Fibroblast of peridontal ligament (primary cell): ENCODE measurements at regions not wholly inside any gene's neighbourhood (a gene's known extent, or its start where the extent isn't known, plus 50 kb on each side); places are given as distances from the start of the nearest gene placed in this dataset.
A peak's percentile ranks its signal among the peaks of the same experiment; 100 is the strongest.
"Not testable (repeated sequence)": the region's sequence is repeated elsewhere in the genome, so short reads cannot be mapped to it uniquely, and the experiment has no call there.

Experiments used
- DNase-seq: peaks from one replicate; pipeline ENCODE4 v3.0.0-alpha.2; 2010; ENCODE audit errors: extremely low read depth

DNA sequence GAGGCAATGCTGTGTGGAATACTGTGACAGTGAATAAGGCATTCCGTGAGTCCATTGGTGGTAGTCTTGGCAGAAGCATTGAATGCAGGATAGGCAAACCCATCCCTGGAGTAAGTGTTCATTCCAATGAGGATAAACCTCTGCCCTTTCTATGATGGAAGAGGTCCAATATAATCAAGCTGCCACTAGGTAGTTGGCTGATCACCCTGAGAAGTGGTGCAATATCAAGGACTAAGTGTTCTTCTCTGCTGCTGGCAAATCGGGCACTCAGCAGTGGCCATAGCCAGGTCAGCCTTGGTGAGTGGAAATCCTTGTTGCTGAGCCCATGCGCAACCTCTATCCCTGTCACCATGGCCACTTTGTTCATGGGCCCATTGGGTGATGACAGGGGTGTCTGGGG, 70.1 kb downstream of the FBXO4 start:
- DNase-seq = no peak

DNA sequence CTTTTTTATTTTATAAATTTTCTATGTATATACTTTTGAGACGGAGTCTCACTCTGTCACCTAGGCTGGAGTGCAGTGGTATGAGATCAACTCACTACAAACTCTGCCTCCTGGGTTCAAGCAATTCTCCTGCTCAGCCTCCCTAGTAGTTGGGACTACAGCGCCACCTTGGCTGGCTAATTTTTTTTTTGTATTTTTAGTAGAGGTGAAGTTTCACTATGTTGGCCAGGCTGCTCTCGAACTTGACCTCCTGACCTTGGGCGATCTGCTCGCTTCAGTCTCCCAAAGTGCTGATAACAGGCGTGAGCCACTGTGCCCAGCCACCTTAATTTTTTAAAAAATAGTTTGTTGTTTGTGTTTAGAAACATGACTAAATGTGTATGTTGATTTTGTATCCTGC, 76.6 kb downstream of the FBXO4 start:
- no peak for DNase-seq

DNA sequence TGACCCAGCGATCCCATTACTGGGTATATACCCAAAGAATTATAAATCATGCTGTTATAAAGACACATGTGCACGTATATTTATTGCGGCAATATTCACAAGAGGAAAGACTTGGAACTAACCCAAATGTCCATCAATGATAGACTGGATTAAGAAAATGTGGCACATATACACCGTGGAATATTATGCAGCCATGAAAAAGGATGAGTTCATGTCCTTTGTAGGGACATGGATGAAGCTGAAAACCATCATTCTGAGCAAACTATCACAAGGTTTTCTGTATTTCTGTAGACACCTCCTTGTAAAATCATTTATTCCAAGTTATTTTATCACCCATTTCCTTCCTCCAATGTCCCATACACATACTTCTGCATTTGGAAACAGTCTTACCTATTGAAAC, 78.8 kb downstream of the FBXO4 start:
- DNase-seq = not testable (repeated sequence)

DNA sequence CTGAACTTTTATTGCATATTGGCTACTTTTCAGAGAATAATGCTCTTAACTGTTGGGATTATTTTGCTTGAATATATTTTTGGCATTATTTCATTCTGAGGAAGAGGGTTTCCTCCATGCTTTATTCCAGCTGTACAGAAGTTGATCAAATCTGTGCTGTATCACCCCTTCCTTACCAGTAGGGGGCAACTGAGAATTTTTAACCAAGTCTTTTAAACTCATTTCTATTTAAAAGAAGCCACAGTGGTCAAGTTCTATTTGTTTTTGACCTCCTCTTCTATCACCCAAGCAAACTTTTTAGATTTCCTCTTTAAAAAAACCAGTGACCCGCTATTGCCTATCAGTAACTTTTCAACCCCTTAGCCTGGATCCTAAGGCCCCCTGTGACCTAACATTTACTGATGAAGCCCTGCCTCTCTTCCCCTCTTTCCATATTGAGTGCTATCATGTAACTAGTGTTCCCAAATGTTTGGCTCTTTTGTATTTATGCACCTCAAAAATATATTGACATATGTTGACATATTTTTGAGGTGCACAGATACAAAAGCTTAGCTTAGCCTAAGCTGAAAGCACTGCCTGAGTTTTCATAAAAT, 80.6 kb downstream of the FBXO4 start:
- DNase-seq = peak; percentile 44

DNA sequence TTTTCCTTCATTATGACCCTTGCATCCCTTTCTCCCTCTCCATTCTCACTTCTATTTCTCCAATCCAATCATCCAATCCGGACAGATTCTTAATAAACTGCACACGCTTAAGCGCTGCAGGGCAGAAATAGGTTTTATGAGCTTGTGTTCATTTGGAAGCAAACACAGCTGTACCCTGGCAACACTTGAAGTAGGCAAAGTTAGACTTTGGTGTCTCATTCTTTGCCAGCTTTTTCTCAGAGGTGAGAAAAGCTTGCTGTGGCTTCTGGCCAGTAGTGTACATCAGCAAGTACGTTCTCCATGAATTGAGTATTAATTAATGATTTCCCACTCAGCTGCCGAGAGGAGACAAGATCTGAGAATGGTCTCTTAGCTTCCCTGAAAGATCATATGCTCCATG, 88.5 kb downstream of the FBXO4 start:
- DNase-seq = no peak

DNA sequence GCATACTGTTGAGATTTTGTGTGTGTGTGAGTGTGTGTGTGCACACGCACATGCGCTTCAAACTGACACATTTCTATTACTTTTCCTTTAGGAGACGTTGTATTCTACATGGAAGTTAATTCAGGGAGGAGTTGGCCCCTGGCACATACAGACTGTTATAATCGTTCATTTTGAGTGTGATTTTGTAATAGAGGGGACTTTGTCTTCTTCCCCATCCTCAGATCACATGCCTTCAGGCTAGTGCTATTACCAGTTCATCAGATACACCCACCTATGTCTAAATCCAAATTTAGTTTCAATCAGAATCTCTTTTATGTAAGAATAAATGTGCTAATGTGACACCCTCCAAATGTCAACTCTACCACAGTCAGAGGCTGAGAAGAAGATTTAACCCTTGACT, 90.2 kb downstream of the FBXO4 start:
- DNase-seq = no peak

DNA sequence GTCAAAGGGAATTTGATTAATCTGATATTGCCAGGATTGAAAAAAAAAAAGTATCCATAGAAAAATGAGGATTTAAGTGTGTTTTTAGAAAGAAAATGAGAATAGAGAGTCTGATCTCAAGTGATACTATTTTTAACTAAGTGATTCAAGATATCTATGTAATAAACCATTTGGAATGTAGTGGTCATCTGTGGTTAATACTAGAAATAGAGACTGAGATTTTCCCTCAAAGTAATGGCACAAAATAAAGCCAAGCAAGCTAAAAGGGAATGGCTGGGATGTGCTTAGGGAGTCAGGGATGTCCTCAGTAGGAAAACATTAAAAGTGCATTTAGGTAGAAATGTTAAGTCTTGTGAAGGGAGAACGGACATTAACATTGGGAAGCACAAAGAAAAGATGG, 90.6 kb downstream of the FBXO4 start:
- DNase-seq = no peak

DNA sequence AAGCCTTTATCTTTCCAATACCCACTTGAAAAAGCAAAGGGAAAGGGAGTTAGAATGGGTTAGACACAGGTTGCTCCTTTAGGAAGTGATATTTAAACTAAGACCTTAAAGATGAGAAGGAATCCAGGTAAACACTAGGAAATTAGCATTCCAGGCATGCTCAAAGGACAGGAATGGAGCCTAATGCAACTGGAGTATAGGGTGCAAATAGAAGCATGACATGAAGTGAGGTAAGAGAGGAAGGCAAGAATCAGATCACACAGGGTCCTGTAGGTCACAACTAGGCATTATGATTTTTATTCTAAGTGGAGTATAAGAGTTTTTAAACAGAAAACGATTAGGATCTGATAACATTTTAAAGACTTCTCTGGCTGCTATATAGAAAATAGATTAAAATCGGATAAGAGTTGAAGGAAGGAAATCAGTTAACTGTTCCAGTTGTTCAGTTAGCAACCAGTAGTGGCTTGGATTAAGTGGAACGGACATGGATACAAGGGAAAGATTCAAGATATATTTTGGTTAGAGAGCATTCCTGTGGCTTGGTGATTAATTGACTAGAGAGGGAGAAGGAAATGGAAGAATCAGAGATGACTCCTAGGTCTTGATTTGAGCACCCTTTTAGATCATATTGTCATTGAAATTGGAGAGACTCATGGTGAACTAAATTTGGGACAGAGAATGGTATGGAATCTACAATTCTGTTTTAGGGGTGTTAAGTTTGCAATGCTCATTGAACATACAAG, 95.9 kb downstream of the FBXO4 start:
- no peak for DNase-seq

DNA sequence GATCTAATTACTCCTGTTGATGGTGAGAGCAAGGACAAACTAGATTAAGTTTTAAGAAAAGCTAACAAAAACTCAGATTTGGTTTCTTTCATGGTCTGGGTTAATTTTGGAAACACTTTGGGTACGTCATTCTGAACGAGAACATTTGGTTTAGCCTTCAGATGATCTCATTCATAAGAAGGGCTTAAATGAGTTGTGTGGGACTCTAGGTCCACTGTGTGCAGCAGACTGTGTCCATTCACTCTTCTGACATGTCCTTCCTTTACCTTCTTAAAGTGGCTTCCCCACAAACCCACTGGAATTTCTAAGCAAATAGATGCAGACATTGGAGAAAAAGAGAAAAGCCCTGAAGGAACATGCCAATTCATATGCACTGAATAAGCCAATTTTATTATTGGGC, 96.8 kb downstream of the FBXO4 start:
- no peak for DNase-seq

DNA sequence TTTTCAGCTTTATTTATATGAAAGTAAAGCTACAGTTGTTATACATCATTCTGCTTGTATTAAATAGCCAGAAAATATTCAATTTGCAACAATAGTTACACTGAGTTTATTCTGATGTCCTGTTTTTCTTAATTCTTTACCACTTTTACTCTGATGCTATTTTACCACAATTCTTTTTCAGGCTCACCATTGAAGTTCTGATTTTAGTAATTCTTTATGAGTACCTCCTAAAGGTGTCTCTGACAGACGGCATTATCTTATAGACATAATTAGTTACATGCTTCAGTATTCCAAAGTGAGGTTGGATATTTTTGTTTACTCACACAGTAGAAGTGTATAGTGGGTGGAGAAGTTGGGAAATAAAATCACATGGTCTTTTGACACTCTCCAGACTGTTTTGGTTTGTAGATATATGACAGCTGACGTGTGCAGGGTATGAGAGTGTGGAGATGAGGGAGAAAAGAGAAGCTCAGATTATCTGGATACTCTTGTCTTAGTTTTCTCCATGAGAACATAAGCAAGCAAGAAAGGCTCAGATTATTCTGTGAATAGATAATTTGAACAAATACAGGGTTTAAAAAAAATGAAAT, 97.4 kb downstream of the FBXO4 start:
- no peak for DNase-seq

DNA sequence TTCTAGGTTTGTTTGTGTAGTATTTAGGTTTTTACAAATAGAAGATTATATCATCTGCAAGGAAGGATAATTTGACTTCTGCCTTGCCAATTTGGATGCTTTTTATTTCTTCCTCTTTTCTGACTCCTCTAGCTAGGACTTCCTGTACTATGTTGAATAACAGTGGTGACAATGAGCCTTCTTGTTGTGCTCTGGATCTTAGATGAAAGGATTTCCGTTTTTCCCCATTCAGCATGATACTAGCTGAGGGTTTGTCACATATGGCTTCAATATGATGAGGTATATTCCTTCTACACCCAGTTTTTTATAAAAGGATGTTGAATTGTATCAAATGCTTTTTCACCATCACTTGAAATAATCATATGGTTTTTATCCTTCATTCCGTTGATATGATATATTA, 101.4 kb downstream of the FBXO4 start:
- no peak for DNase-seq

DNA sequence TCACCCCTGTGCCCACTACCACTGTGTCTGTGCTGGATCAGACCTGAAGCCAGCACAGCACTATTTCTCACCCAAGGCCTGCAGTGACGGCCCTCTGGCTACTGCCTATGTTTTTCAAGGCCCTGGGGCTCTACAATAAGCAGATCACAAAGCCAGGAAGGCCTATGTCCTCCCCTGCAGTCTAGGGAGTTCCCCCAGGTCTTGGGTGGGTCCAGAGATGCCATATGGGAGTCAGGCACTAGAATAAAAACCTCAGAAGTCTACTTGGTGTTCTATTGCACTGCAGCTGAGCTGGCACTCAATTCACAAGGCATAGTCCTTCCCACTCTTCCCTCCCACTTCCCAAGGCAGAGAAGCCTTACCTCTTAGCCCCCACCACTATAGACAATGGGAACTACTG, 107.1 kb downstream of the FBXO4 start:
- DNase-seq = no peak

DNA sequence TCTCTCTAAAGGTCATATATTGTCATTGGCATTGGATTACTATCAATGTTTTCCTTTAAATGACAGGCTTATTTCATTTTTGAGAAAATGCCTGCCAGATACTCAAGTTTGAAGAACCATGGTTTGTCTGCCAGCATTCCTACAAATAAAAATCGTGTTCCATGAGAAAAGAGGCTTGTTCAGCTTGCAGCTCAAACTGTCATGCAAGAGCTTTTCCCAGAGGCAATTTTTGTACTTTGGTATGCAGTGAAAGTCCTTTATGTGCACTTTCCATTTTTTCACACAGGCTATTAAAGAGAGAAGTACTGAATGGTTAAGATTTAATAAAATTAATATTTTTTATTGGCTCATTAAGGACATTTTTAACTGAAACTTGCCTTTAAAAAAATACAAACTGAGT, 110.4 kb downstream of the FBXO4 start:
- DNase-seq = no peak

DNA sequence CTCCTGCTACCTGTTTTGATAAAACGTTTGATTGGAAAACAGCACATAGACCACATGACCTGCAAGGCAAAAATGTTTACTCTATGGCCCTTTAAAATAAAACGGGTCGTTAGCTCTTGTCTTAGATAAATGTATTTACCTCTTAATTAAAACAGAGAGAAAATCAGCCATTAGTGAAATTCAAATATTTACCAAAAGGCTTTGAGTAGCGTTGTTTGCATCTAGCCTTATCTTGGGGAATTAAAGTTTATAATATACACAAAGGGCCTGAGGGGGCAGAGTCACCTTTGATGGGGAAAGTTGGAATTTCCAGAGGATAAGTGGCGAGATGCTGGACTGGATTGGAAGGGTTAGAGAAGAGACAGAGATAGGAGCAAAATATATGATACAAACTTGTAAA, 111.3 kb downstream of the FBXO4 start:
- DNase-seq = no peak

DNA sequence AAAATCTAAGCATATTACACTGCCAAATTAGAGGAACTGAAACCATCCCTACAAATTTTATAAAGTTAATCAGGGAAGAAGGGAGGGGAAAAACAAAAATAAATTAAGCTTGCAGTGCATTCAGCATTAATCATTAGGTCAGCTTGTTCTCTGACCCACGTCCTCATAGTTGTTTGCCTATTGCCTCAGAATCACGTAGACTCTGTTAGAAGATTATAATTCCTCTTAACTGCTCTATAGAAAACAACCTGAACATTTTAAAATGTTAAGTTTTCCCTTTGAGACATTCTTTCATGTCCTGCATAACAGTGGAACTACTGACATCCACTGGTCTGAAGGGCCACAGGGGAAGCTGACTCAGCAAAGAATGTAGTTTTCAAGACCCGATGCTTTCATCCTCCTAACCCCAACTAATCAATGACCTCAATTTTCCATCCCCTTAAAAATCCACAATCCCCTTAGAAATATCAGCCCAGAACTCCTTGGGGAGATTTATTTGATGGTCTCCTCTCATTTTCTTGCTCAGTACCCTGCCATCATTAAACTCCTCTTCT, 112.4 kb downstream of the FBXO4 start:
- no peak for DNase-seq

DNA sequence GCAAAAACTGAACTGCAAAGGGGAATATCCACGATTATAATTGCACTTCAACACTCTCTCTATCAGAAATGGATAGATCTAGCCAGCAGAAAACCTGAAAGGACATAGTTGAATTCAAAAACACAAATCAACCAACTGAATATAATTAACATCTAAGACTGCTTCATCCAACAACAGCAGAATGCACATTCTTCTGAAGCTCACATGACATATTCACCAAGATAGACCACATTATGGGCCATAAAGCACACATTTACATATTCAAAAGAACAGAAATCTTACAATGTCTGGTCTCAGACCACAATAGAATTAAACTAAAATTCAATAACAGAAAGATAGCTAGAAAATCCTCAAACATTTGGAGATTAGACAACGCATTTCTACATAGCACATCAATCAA, 118.3 kb downstream of the FBXO4 start:
- DNase-seq = no peak

DNA sequence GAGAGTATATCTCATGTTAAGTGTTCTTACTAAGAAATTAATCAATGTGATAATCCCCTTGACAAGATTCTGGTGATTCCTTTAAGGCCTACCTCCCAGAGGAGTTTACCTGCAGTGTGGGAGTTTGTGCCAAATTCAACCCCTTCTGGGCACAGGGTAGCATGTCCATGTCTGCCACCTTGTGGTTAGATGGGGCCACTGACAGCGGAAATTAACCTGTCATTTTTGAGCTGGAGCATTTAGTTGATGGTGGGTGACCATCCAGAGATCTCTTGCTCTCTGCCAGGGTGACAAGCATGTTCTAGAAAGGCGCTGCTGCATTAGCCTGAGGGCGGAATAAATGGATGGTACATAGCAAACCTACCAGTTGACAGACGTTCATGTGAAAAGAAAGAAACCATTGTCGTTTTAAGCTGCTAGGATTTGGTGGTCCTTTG, 132.2 kb downstream of the FBXO4 start:
- DNase-seq = peak; percentile 33

DNA sequence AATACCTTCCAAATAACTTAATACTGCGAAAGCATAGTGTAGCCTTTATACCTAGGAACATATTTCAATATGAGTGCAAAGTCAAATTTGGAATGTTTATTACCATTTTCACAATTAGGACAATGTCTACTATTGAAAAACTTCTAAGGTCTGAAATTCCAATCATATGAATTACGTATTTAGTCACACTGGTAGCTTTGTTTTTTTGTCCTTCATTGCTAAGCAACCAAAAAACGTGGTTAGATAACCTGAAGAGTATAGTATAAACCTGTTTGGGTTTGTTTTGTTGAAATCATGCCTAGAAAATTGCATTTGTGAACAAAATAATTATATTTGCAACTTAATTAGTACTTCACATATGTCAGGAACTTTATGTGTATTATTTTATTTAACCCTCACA, 134.2 kb downstream of the FBXO4 start:
- no peak for DNase-seq

DNA sequence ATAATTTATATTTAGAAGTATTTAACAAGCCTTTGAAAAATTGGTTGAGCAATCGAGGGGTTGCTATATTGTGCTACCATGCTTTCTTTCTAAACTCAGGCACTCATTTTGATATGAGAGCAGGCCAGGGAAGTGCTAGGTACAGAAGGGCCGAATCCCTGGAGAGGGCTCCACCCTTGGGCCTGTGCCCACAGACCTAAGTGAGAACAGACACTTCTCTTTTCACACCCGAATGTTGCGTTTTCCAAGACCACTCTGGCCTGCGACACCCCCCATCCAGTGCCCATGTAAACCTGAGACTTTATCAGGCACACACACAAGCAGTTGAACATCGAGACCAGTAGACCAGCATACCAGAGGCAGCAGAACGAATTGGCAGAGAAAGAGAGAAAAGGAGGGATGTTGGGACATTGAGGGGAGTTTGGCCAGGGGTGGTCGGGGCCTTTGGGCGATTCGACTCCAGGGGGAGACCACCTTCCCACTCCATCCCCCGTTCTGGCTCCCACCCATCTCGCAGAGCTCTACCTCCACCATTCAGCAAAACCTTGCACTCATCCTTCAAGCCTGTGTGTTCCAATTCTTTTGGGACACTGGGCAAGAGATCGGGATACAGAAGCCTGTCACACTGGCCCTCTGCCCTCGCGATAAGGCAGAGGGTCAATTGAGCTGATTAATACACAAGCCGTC, 134.8 kb downstream of the FBXO4 start:
- no peak for DNase-seq

DNA sequence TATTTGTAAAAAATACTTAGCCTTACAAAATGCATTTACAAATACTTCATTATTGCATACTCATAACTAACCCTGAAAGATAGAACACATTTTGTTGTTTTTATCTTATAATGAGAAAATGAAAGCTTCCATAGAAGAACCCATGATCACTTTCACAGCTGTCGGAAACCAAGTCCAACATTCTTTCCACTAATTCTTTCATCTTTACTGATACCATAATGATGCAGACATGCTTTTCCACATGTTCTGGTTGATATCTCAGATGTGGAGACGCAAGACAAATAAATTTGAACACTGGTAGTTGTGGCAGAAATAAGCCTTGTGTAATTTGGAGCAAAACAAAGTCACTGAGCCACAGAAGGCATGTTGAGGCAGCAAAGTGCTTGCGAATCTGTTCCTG, 136.0 kb downstream of the FBXO4 start:
- DNase-seq = no peak

DNA sequence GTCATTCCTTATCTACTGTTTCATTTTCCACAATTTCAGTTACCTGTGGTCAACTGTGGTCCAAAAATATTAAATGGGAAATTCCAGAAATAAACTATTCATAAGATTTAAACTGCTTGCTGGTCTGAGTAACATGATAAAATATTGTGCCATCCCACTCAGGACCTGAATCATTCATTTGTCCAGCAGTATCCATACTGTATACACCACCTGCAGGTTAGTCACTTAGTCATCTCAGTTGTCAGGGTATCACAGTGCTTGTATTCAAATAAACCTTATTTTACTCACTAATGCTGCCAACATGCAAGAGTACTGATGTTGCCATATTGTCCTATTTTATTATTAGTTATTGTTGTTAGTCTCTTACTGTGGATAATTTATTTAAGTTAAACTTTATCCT, 139.7 kb downstream of the FBXO4 start:
- no peak for DNase-seq

DNA sequence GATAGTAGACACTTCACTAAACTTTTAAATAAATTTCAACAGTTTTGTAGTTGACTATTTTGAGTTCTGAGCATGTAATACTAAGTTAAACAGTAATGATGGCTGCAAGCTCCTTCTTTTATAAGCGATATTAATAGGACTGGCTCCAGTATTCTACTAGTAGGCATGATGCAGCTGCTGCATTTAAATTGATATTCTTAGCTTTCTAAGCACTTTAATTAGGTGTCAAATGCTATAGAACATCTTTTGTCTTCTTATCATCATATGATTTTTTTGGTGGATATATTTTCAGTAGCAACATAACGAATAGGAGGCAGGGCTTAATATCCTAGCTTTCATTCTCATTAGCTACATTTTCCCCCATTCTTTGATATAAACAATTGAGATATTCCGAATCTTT, 141.1 kb downstream of the FBXO4 start:
- no peak for DNase-seq

DNA sequence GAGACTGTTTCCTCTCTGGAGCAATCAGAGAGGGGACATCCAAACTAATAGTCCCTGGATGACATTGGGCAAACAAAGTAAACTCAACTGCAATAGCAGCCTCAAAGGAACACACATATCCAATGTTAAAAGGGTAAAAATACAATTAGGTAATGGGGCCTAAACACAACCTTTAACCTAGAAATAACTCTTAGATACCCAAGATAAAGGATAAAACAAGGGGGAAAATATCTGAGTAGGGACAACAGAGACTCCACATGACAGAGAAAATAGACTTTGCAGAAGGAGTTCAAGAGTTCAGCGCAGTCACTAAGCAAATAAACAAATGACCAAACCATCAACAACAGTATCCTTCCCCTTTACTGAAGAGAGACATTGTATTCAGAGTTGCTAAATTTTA, 149.3 kb downstream of the FBXO4 start:
- no peak for DNase-seq
